ENCODE measurements at regions not wholly inside any gene's neighbourhood (a gene's known extent, or its start where the extent isn't known, plus 50 kb on each side); places are given as distances from the start of the nearest gene placed in this dataset.
A peak's percentile ranks its signal among the peaks of the same experiment; 100 is the strongest.

- DNase-seq (ENCODE audit: insufficient read length, low spot score) (no peak), FAIRE-seq (no peak)
- no peak for TF ChIP-seq POLR2A (IDR thresholded peaks at IDR 0.05; ENCODE audit: low read depth, low read length)
Measured at GRCh38 chr1:218802799-218803198, 370.9 kb upstream of the LYPLAL1 start.

GRCh38 chr1:218803351-218803997 lies 370.2 kb upstream of the LYPLAL1 start:
- FAIRE-seq (no peak), DNase-seq (ENCODE audit: insufficient read length, low spot score) (no peak)
- no peak for TF ChIP-seq POLR2A (IDR thresholded peaks at IDR 0.05; ENCODE audit: low read depth, low read length)

- peak; percentile 76 for FAIRE-seq
- no peak for DNase-seq (ENCODE audit: insufficient read length, low spot score)
- no peak for TF ChIP-seq POLR2A (IDR thresholded peaks at IDR 0.05; ENCODE audit: low read depth, low read length)
Measured at GRCh38 chr1:218804014-218804785, 369.5 kb upstream of the LYPLAL1 start.

GRCh38 chr1:218809061-218809460 lies 364.6 kb upstream of the LYPLAL1 start:
- DNase-seq (ENCODE audit: insufficient read length, low spot score) (no peak), FAIRE-seq (peak; percentile 27)
- no peak for TF ChIP-seq POLR2A (IDR thresholded peaks at IDR 0.05; ENCODE audit: low read depth, low read length)

GRCh38 chr1:218809625-218810024 lies 364.1 kb upstream of the LYPLAL1 start:
- DNase-seq (ENCODE audit: insufficient read length, low spot score) (no peak), FAIRE-seq (no peak)
- no peak for TF ChIP-seq POLR2A (IDR thresholded peaks at IDR 0.05; ENCODE audit: low read depth, low read length)

GRCh38 chr1:218810306-218810705 lies 363.4 kb upstream of the LYPLAL1 start:
- DNase-seq (ENCODE audit: insufficient read length, low spot score) (no peak), FAIRE-seq (peak; percentile 38)
- TF ChIP-seq POLR2A (IDR thresholded peaks at IDR 0.05; ENCODE audit: low read depth, low read length) = no peak

GRCh38 chr1:218811497-218811896 lies 362.2 kb upstream of the LYPLAL1 start:
- FAIRE-seq (no peak), DNase-seq (ENCODE audit: insufficient read length, low spot score) (no peak)
- TF ChIP-seq POLR2A (IDR thresholded peaks at IDR 0.05; ENCODE audit: low read depth, low read length) = no peak

- no peak for DNase-seq (ENCODE audit: insufficient read length, low spot score)
- FAIRE-seq = no peak
- TF ChIP-seq POLR2A (IDR thresholded peaks at IDR 0.05; ENCODE audit: low read depth, low read length) = no peak
Measured at GRCh38 chr1:218812360-218812759, 361.3 kb upstream of the LYPLAL1 start.

GRCh38 chr1:218813237-218813636 lies 360.4 kb upstream of the LYPLAL1 start:
- DNase-seq (ENCODE audit: insufficient read length, low spot score) = no peak
- TF ChIP-seq POLR2A (IDR thresholded peaks at IDR 0.05; ENCODE audit: low read depth, low read length) = no peak
- no peak for FAIRE-seq

- no peak for TF ChIP-seq POLR2A (IDR thresholded peaks at IDR 0.05; ENCODE audit: low read depth, low read length)
- DNase-seq (ENCODE audit: insufficient read length, low spot score) (no peak), FAIRE-seq (no peak)
Measured at GRCh38 chr1:218815076-218815475, 358.6 kb upstream of the LYPLAL1 start.

GRCh38 chr1:218817071-218817470 lies 356.6 kb upstream of the LYPLAL1 start:
- no peak for TF ChIP-seq POLR2A (IDR thresholded peaks at IDR 0.05; ENCODE audit: low read depth, low read length)

GRCh38 chr1:218817691-218818465 lies 355.8 kb upstream of the LYPLAL1 start:
- no peak for TF ChIP-seq POLR2A (IDR thresholded peaks at IDR 0.05; ENCODE audit: low read depth, low read length)
- FAIRE-seq (no peak), DNase-seq (ENCODE audit: insufficient read length, low spot score) (no peak)

More at GRCh38 chr1:218817071-218817470, 356.6 kb upstream of the LYPLAL1 start:
- no peak for DNase-seq (ENCODE audit: insufficient read length, low spot score)
- no peak for FAIRE-seq

GRCh38 chr1:218823291-218823900 lies 350.3 kb upstream of the LYPLAL1 start:
- FAIRE-seq = peak; percentile 27

GRCh38 chr1:218827486-218827885 lies 346.2 kb upstream of the LYPLAL1 start:
- DNase-seq (ENCODE audit: insufficient read length, low spot score) = no peak
- FAIRE-seq = no peak
- no peak for TF ChIP-seq POLR2A (IDR thresholded peaks at IDR 0.05; ENCODE audit: low read depth, low read length)

More at GRCh38 chr1:218823291-218823900, 350.3 kb upstream of the LYPLAL1 start:
- DNase-seq (ENCODE audit: insufficient read length, low spot score) = no peak
- TF ChIP-seq POLR2A (IDR thresholded peaks at IDR 0.05; ENCODE audit: low read depth, low read length) = no peak
